Loucy (cell line): ENCODE measurements at regions not wholly inside any gene's neighbourhood (a gene's known extent, or its start where the extent isn't known, plus 50 kb on each side); places are given as distances from the start of the nearest gene placed in this dataset.
A peak's percentile ranks its signal among the peaks of the same experiment; 100 is the strongest.

ENCODE experiments used
- H2AFZ ChIP-seq: fragments of 200-600 bp; sonication (generic); 2 replicates; pipeline ENCODE4 v1.6.0; 2016; ENCODE audit warnings: antibody characterized with exemption, mild to moderate bottlenecking, low read length, moderate library complexity
- H3F3A ChIP-seq: fragments of 200-600 bp; 2 replicates; pipeline ENCODE4 v1.6.0; 2016; ENCODE audit warnings: antibody characterized with exemption, low read depth, mild to moderate bottlenecking
- H3K27me3 ChIP-seq: fragments of 200-600 bp; sonication (generic); 2 replicates; pipeline ENCODE4 v1.6.1; 2014; ENCODE audit warnings: low read length, mild to moderate bottlenecking; ENCODE audit not compliant: insufficient read depth, poor library complexity, severe bottlenecking
- H3K36me3 ChIP-seq: fragments of 200-600 bp; sonication (generic); 2 replicates; pipeline ENCODE4 v1.6.1; 2016; ENCODE audit warnings: low read length; ENCODE audit not compliant: insufficient read depth
- H3K4me1 ChIP-seq: fragments of 200-600 bp; sonication (generic); 2 replicates; pipeline ENCODE4 v1.5.1; 2014; ENCODE audit warnings: low read length, mild to moderate bottlenecking; ENCODE audit not compliant: insufficient read depth, poor library complexity, severe bottlenecking
- H3K4me2 ChIP-seq: fragments of 200-600 bp; sonication (generic); 2 replicates; pipeline ENCODE4 v1.6.0; 2014; ENCODE audit warnings: antibody characterized with exemption, low read length, low read depth, mild to moderate bottlenecking; ENCODE audit not compliant: poor library complexity, severe bottlenecking
- H3K4me3 ChIP-seq: fragments of 200-600 bp; sonication (generic); 2 replicates; pipeline ENCODE4 v1.5.1; 2014; ENCODE audit warnings: low read length, mild to moderate bottlenecking, mixed read lengths; ENCODE audit not compliant: poor library complexity, severe bottlenecking
- H3K79me2 ChIP-seq: fragments of 200-600 bp; sonication (generic); 2 replicates; pipeline ENCODE4 v1.6.1; 2014; ENCODE audit warnings: low read length; ENCODE audit not compliant: insufficient read depth
- H3K9ac ChIP-seq: fragments of 200-600 bp; sonication (generic); 2 replicates; pipeline ENCODE4 v1.6.0; 2014; ENCODE audit warnings: mild to moderate bottlenecking, low read depth, low read length, moderate library complexity; ENCODE audit not compliant: poor library complexity, severe bottlenecking
- H3K9me2 ChIP-seq: fragments of 200-600 bp; sonication (generic); replicated peaks from 2 replicates; pipeline ENCODE4 v1.6.1; 2016; ENCODE audit warnings: low read depth, low read length, mixed read lengths
- H3K9me3 ChIP-seq: fragments of 200-600 bp; sonication (generic); 2 replicates; pipeline ENCODE4 v1.6.1; 2014; ENCODE audit warnings: mild to moderate bottlenecking, antibody characterized with exemption, low read length, low read depth; ENCODE audit not compliant: insufficient read depth
- H4K20me1 ChIP-seq: fragments of 200-600 bp; sonication (generic); 2 replicates; pipeline ENCODE4 v1.6.0; 2014; ENCODE audit warnings: antibody characterized with exemption, low read length, mild to moderate bottlenecking; ENCODE audit not compliant: insufficient read depth, poor library complexity, severe bottlenecking
- EZH2phosphoT487 ChIP-seq: fragments of 200-600 bp; IDR thresholded peaks from 2 replicates; pipeline ENCODE4 v1.6.1; 2018; ENCODE audit warnings: antibody characterized with exemption, mild to moderate bottlenecking, moderate library complexity, borderline replicate concordance
- TF ChIP-seq, protein P1 (sequence below): fragments of 200-600 bp; sonication (generic); conservative IDR thresholded peaks from 2 replicates; pipeline ENCODE4 v1.5.1; 2014; ENCODE audit warnings: mild to moderate bottlenecking, antibody characterized with exemption, low read length

DNA sequence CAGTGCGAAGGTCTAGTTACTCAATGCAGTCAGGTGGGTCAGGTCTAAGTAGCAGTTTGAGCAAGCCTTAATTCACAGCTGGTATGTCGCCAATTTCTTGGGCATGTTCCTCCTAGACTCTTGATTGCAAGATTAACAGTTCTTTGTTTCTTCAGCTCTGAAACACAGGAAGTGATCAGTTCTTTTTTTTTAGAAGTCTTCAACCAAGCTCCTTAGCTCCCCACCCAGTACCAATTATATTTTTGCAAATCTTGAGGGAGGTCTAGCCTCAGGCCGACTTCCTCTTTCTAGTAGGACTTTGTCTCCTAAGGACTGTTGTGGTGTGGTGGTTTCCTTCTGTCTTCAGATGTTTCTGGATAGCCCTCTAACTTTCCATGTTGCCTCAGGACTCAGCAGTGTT lies 2054.2 kb downstream of the MAT2B start:
- no peak overlapping the region for H3K9ac ChIP-seq
- no peaks in the 10 kb centered on the region for H3K36me3 ChIP-seq
- H4K20me1 ChIP-seq, result no peaks in the 10 kb centered on the region
- peak overlapping the region; percentile 65 for H2AFZ ChIP-seq
- H3K9me3 ChIP-seq, result no peaks in the 10 kb centered on the region
- TF ChIP-seq, protein P1, sequence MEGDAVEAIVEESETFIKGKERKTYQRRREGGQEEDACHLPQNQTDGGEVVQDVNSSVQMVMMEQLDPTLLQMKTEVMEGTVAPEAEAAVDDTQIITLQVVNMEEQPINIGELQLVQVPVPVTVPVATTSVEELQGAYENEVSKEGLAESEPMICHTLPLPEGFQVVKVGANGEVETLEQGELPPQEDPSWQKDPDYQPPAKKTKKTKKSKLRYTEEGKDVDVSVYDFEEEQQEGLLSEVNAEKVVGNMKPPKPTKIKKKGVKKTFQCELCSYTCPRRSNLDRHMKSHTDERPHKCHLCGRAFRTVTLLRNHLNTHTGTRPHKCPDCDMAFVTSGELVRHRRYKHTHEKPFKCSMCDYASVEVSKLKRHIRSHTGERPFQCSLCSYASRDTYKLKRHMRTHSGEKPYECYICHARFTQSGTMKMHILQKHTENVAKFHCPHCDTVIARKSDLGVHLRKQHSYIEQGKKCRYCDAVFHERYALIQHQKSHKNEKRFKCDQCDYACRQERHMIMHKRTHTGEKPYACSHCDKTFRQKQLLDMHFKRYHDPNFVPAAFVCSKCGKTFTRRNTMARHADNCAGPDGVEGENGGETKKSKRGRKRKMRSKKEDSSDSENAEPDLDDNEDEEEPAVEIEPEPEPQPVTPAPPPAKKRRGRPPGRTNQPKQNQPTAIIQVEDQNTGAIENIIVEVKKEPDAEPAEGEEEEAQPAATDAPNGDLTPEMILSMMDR, result no peak
- no peak for TF ChIP-seq EZH2phosphoT487
- H3K4me3 ChIP-seq, result no peak overlapping the region
- H3K9me2 ChIP-seq, result no peaks in the 10 kb centered on the region
- H3K4me2 ChIP-seq, result peak overlapping the region; percentile 20
- no peaks in the 10 kb centered on the region for H3K79me2 ChIP-seq
- no peaks in the 10 kb centered on the region for H3F3A ChIP-seq
- peaks cover 3% of the 10 kb centered on the region for H3K4me1 ChIP-seq
- no peaks in the 10 kb centered on the region for H3K27me3 ChIP-seq

DNA sequence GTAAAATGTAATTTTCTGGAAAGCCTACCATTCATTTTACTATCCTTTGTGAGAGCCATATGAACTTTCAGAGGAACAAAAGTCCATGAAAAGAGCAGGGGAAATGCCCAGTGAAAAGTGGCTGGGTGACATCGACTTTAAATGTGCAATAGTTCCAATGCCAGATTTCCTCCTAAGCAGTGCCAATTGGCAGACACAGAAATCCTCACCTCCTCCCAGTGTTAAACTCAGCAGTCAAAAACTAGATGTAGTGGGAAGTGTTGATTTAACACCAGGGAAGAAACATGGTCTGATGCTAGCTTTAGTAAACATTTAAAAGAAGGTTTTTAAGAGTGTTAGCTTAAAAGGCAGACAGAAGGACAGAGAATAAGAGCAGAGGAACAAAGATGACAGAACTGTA lies 2055.2 kb downstream of the MAT2B start:
- Histone ChIP-seq H2AFZ (no peak overlapping the region), H3K4me3 (no peak overlapping the region), H3F3A (no peaks in the 10 kb centered on the region), H4K20me1 (no peaks in the 10 kb centered on the region), H3K4me1 (peaks cover 3% of the 10 kb centered on the region), H3K9ac (no peak overlapping the region), H3K27me3 (no peaks in the 10 kb centered on the region), H3K4me2 (no peak overlapping the region), H3K79me2 (no peaks in the 10 kb centered on the region), H3K9me3 (no peaks in the 10 kb centered on the region), H3K9me2 (no peaks in the 10 kb centered on the region), H3K36me3 (no peaks in the 10 kb centered on the region)
- TF ChIP-seq EZH2phosphoT487, result no peak
- TF ChIP-seq, protein P1, result no peak

DNA sequence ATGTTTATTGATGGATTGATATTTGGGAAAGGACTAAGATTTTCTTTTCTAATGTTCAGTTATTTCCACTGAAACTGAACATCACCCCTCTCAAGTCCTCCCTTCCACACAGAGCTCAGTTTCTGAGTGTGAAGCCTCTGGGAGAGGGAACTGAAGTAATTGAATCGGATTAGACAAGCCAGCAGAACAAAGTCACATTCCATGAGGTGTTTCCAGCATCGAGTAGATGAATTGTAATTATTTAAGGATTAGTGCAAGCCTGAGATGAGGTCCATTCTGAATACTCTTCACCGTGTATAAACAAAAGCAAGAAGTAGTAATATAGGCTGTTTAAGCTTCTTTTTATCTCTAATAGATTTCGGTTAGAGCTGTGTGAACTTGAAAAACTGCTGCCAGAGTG lies 2060.5 kb downstream of the MAT2B start:
- H3K4me1 ChIP-seq, result no peaks in the 10 kb centered on the region
- H3K9ac ChIP-seq, result no peak overlapping the region
- H3K27me3 ChIP-seq, result no peaks in the 10 kb centered on the region
- no peak overlapping the region for H3K4me2 ChIP-seq
- H3K36me3 ChIP-seq, result no peaks in the 10 kb centered on the region
- H3K79me2 ChIP-seq, result no peaks in the 10 kb centered on the region
- no peaks in the 10 kb centered on the region for H3K9me2 ChIP-seq
- no peaks in the 10 kb centered on the region for H3F3A ChIP-seq
- no peak for TF ChIP-seq EZH2phosphoT487
- TF ChIP-seq, protein P1, result no peak
- no peak overlapping the region for H2AFZ ChIP-seq
- no peaks in the 10 kb centered on the region for H4K20me1 ChIP-seq
- no peak overlapping the region for H3K4me3 ChIP-seq
- no peaks in the 10 kb centered on the region for H3K9me3 ChIP-seq
